Upper lobe of left lung (tissue), 4 donors: ENCODE measurements at regions not wholly inside any gene's neighbourhood (a gene's known extent, or its start where the extent isn't known, plus 50 kb on each side); places are given as distances from the start of the nearest gene placed in this dataset.

Experiments
- CTCF ChIP-seq, 6 experiments: fragments of 450-650 bp in 4 of 6; fragments of 200-600 bp in 2 of 6; sonication (generic) in 2 of 6; IDR thresholded peaks; one replicate each; pipeline ENCODE4 v1.5.1; 2016 to 2019; ENCODE audit warnings: antibody characterized with exemption in 6 of 6
- EP300 ChIP-seq, 4 donors: sonication (generic); formaldehyde crosslinking; IDR thresholded peaks; one replicate each; pipeline ENCODE4 v1.5.1; 2017; ENCODE audit warnings: antibody characterized with exemption in 4 of 4, control low read depth in 2 of 4

GRCh38 chr9:88605512-88606362 lies 70.8 kb downstream of the NXNL2 start:
- no peak for TF ChIP-seq CTCF (IDR thresholded peaks at IDR 0.05)
- TF ChIP-seq EP300 (IDR thresholded peaks at IDR 0.05), result no peak
